NCI-H748 (cell line): ENCODE measurements at regions not wholly inside any gene's neighbourhood (a gene's known extent, or its start where the extent isn't known, plus 50 kb on each side); places are given as distances from the start of the nearest gene placed in this dataset.
"Not testable (repeated sequence)": the region's sequence is repeated elsewhere in the genome, so short reads cannot be mapped to it uniquely, and the experiment has no call there.

Experiments used
- DNase-seq: peaks from one replicate; lab custom pipeline; 2025; ENCODE audit not compliant: unreplicated experiment; lab: John Stamatoyannopoulos, UW

GRCh38 chr7:68714135-68714534, 884.1 kb upstream of the AUTS2 start:
- DNase-seq: not testable (repeated sequence)

GRCh38 chr7:68715907-68716306, 882.4 kb upstream of the AUTS2 start:
- DNase-seq: no peak

- no peak for DNase-seq
Measured at GRCh38 chr7:68717176-68717575, 881.1 kb upstream of the AUTS2 start.

GRCh38 chr7:68718097-68718551, 880.2 kb upstream of the AUTS2 start:
- DNase-seq: no peak

- no peak for DNase-seq
Measured at GRCh38 chr7:68720697-68721096, 877.6 kb upstream of the AUTS2 start.

GRCh38 chr7:68722044-68722443, 876.2 kb upstream of the AUTS2 start:
- DNase-seq: peak; percentile 47

- DNase-seq: no peak
Measured at GRCh38 chr7:68724965-68725364, 873.3 kb upstream of the AUTS2 start.

GRCh38 chr7:68725843-68726785, 872.2 kb upstream of the AUTS2 start:
- DNase-seq: no peak

GRCh38 chr7:68728720-68729119, 869.6 kb upstream of the AUTS2 start:
- not testable (repeated sequence) for DNase-seq

- DNase-seq: peak; percentile 32
Measured at GRCh38 chr7:68729371-68729770, 868.9 kb upstream of the AUTS2 start.

GRCh38 chr7:68730194-68730593, 868.1 kb upstream of the AUTS2 start:
- DNase-seq: peak; percentile 70

GRCh38 chr7:68730964-68731363, 867.3 kb upstream of the AUTS2 start:
- DNase-seq: peak; percentile 98

GRCh38 chr7:68733219-68734153, 864.8 kb upstream of the AUTS2 start:
- DNase-seq: no peak

- no peak for DNase-seq
Measured at GRCh38 chr7:68734431-68734830, 863.8 kb upstream of the AUTS2 start.

- no peak for DNase-seq
Measured at GRCh38 chr7:68739306-68739705, 859.0 kb upstream of the AUTS2 start.

- DNase-seq: peak; percentile 20
Measured at GRCh38 chr7:68744036-68744435, 854.2 kb upstream of the AUTS2 start.

GRCh38 chr7:68748934-68749900, 849.1 kb upstream of the AUTS2 start:
- DNase-seq: no peak

- no peak for DNase-seq
Measured at GRCh38 chr7:68752485-68753178, 845.6 kb upstream of the AUTS2 start.

GRCh38 chr7:68754414-68754813, 843.9 kb upstream of the AUTS2 start:
- DNase-seq: no peak

GRCh38 chr7:68756986-68757495, 841.2 kb upstream of the AUTS2 start:
- no peak for DNase-seq
